ENCODE measurements at regions not wholly inside any gene's neighbourhood (a gene's known extent, or its start where the extent isn't known, plus 50 kb on each side); places are given as distances from the start of the nearest gene placed in this dataset.

GRCh38 chr1:60994369-60994768 is 88.0 kb upstream of the NFIA start:
- Histone ChIP-seq H3K27me3 (ENCODE audit: control insufficient read depth in 1 of 2, insufficient read depth in 2 of 2, low read length in 2 of 2) (no peaks in the 10 kb centered on the region), H3K4me3 (ENCODE audit: low read length) (no peak overlapping the region), H3K9me3 (ENCODE audit: control insufficient read depth in 1 of 2, insufficient read depth in 1 of 2, low read length in 2 of 2) (no peaks in the 10 kb centered on the region), H3K4me1 (ENCODE audit: insufficient read depth, low read length) (no peaks in the 10 kb centered on the region), H3K27ac (ENCODE audit: low read depth in 1 of 2, low read length in 2 of 2) (no peak overlapping the region), H3K36me3 (ENCODE audit: insufficient read depth, low read length) (no peaks in the 10 kb centered on the region)
- ChIA-PET CTCF (no interaction called here), POLR2A (no interaction called here)
- no peaks in the 10 kb centered on the region for H3K4me1 Mint-ChIP-seq (ENCODE audit: low read depth)
- H3K9me3 Mint-ChIP-seq, result no peaks in the 10 kb centered on the region
- H3K4me3 Mint-ChIP-seq, result no peak overlapping the region
- intact Hi-C loops (cut with DNase I, micrococcal nuclease), result no loop called here
- H3K27ac Mint-ChIP-seq, result no peak overlapping the region
- ATAC-seq (ENCODE audit: poor library complexity), result no peak
- DNase-seq, result no peak
- H3K27me3 Mint-ChIP-seq, result no peaks in the 10 kb centered on the region
- H3K36me3 Mint-ChIP-seq (ENCODE audit: low read depth), result no peaks in the 10 kb centered on the region
- TF ChIP-seq, protein P1, sequence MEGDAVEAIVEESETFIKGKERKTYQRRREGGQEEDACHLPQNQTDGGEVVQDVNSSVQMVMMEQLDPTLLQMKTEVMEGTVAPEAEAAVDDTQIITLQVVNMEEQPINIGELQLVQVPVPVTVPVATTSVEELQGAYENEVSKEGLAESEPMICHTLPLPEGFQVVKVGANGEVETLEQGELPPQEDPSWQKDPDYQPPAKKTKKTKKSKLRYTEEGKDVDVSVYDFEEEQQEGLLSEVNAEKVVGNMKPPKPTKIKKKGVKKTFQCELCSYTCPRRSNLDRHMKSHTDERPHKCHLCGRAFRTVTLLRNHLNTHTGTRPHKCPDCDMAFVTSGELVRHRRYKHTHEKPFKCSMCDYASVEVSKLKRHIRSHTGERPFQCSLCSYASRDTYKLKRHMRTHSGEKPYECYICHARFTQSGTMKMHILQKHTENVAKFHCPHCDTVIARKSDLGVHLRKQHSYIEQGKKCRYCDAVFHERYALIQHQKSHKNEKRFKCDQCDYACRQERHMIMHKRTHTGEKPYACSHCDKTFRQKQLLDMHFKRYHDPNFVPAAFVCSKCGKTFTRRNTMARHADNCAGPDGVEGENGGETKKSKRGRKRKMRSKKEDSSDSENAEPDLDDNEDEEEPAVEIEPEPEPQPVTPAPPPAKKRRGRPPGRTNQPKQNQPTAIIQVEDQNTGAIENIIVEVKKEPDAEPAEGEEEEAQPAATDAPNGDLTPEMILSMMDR (IDR thresholded peaks at IDR 0.05), result no peak

DNA sequence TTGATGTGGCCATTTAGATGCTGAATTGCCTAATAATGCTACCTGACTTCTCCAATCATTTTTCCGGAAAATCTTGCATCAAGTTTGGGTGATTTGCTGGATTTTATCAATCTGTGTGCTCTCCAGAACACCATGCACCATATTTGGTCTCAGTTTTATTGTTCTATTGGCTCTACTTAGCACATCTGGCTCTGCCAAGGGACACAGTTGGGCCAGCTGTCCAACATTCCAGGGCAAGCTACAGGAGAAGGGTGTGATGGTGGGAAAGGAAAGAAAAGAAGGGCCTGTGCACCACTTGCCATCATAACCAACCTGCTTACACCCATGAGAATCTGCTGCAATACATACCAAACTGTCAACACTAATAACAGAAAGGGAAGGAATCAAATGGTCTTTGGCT is 90.2 kb upstream of the NFIA start:
- no peak overlapping the region for H3K4me3 Mint-ChIP-seq
- Histone ChIP-seq H3K36me3 (ENCODE audit: insufficient read depth, low read length) (no peaks in the 10 kb centered on the region), H3K4me1 (ENCODE audit: insufficient read depth, low read length) (no peaks in the 10 kb centered on the region), H3K27me3 (ENCODE audit: control insufficient read depth in 1 of 2, insufficient read depth in 2 of 2, low read length in 2 of 2) (no peaks in the 10 kb centered on the region), H3K4me3 (ENCODE audit: low read length) (no peak overlapping the region), H3K27ac (ENCODE audit: low read depth in 1 of 2, low read length in 2 of 2) (no peak overlapping the region), H3K9me3 (ENCODE audit: control insufficient read depth in 1 of 2, insufficient read depth in 1 of 2, low read length in 2 of 2) (no peaks in the 10 kb centered on the region)
- no peaks in the 10 kb centered on the region for H3K9me3 Mint-ChIP-seq
- POLR2A ChIA-PET, result no interaction called here
- H3K27ac Mint-ChIP-seq, result no peak overlapping the region
- intact Hi-C loops (cut with DNase I, micrococcal nuclease), result no loop called here
- DNase-seq (no peak), ATAC-seq (ENCODE audit: poor library complexity) (no peak)
- no peaks in the 10 kb centered on the region for H3K4me1 Mint-ChIP-seq (ENCODE audit: low read depth)
- H3K27me3 Mint-ChIP-seq, result no peaks in the 10 kb centered on the region
- TF ChIP-seq, protein P1 (IDR thresholded peaks at IDR 0.05), result no peak
- CTCF ChIA-PET, result no interaction called here
- H3K36me3 Mint-ChIP-seq (ENCODE audit: low read depth), result no peaks in the 10 kb centered on the region

GRCh38 chr1:60990714-60991090 is 91.7 kb upstream of the NFIA start:
- ChIA-PET POLR2A (no interaction called here), CTCF (interaction anchor here (0.5 kb wide), 1 partner anchor 893 kb away, joined by 4 read pairs; no protein-coding TSS in a partner anchor)
- Mint-ChIP-seq H3K27me3 (no peaks in the 10 kb centered on the region), H3K36me3 (ENCODE audit: low read depth) (no peaks in the 10 kb centered on the region), H3K4me1 (ENCODE audit: low read depth) (no peaks in the 10 kb centered on the region), H3K27ac (no peak overlapping the region), H3K9me3 (no peaks in the 10 kb centered on the region), H3K4me3 (no peak overlapping the region)
- ATAC-seq (ENCODE audit: poor library complexity), result no peak
- no peak overlapping the region for H3K27ac ChIP-seq (ENCODE audit: low read depth in 1 of 2, low read length in 2 of 2)
- H3K9me3 ChIP-seq (ENCODE audit: control insufficient read depth in 1 of 2, insufficient read depth in 1 of 2, low read length in 2 of 2), result no peaks in the 10 kb centered on the region
- intact Hi-C loops (cut with DNase I, micrococcal nuclease), result no loop called here
- TF ChIP-seq, protein P1 (IDR thresholded peaks at IDR 0.05), result no peak
- H3K4me3 ChIP-seq (ENCODE audit: low read length), result no peak overlapping the region
- no peaks in the 10 kb centered on the region for H3K4me1 ChIP-seq (ENCODE audit: insufficient read depth, low read length)
- H3K36me3 ChIP-seq (ENCODE audit: insufficient read depth, low read length), result no peaks in the 10 kb centered on the region
- H3K27me3 ChIP-seq (ENCODE audit: control insufficient read depth in 1 of 2, insufficient read depth in 2 of 2, low read length in 2 of 2), result no peaks in the 10 kb centered on the region
- DNase-seq, result no peak

Data from CD4-positive, alpha-beta T cell (primary cell).